OCI-M1 (cell line): ENCODE measurements at regions not wholly inside any gene's neighbourhood (a gene's known extent, or its start where the extent isn't known, plus 50 kb on each side); places are given as distances from the start of the nearest gene placed in this dataset.

ENCODE experiments used
- DNase-seq: peaks from one replicate; lab custom pipeline; 2025; lab: John Stamatoyannopoulos, UW

GRCh38 chr7:15855525-15856109 lies 169.1 kb upstream of the MEOX2 start:
- peak; percentile 2 for DNase-seq

GRCh38 chr7:15854841-15855524 lies 168.5 kb upstream of the MEOX2 start:
- peak; percentile 49 for DNase-seq

GRCh38 chr7:15853832-15854470 lies 167.5 kb upstream of the MEOX2 start:
- no peak for DNase-seq

GRCh38 chr7:15851201-15851600 lies 164.7 kb upstream of the MEOX2 start:
- DNase-seq = no peak

GRCh38 chr7:15848901-15849300 lies 162.4 kb upstream of the MEOX2 start:
- no peak for DNase-seq

GRCh38 chr7:15848362-15848761 lies 161.9 kb upstream of the MEOX2 start:
- peak; percentile 11 for DNase-seq

- no peak for DNase-seq
These were observed 159.4 kb upstream of the MEOX2 start for GRCh38 chr7:15845868-15846267.

GRCh38 chr7:15845461-15845860 lies 159.0 kb upstream of the MEOX2 start:
- no peak for DNase-seq

GRCh38 chr7:15839416-15840100 lies 153.1 kb upstream of the MEOX2 start:
- DNase-seq = no peak

GRCh38 chr7:15838265-15838664 lies 151.8 kb upstream of the MEOX2 start:
- no peak for DNase-seq

GRCh38 chr7:15837306-15837950 lies 150.9 kb upstream of the MEOX2 start:
- DNase-seq = no peak

- DNase-seq = no peak
These were observed 150.2 kb upstream of the MEOX2 start for GRCh38 chr7:15836651-15837050.

GRCh38 chr7:15836041-15836440 lies 149.6 kb upstream of the MEOX2 start:
- DNase-seq = no peak

- DNase-seq = no peak
These were observed 148.0 kb upstream of the MEOX2 start for GRCh38 chr7:15834446-15834845.

GRCh38 chr7:15832996-15833395 lies 146.5 kb upstream of the MEOX2 start:
- no peak for DNase-seq

GRCh38 chr7:15831606-15832005 lies 145.1 kb upstream of the MEOX2 start:
- DNase-seq = no peak

GRCh38 chr7:15829691-15830090 lies 143.2 kb upstream of the MEOX2 start:
- DNase-seq = no peak

- no peak for DNase-seq
These were observed 142.4 kb upstream of the MEOX2 start for GRCh38 chr7:15828881-15829280.

GRCh38 chr7:15821484-15822427 lies 135.3 kb upstream of the MEOX2 start:
- no peak for DNase-seq

- peak; percentile 62 for DNase-seq
These were observed 133.8 kb upstream of the MEOX2 start for GRCh38 chr7:15820319-15820718.

- no peak for DNase-seq
These were observed 130.4 kb upstream of the MEOX2 start for GRCh38 chr7:15816835-15817426.
